ENCODE measurements at regions not wholly inside any gene's neighbourhood (a gene's known extent, or its start where the extent isn't known, plus 50 kb on each side); places are given as distances from the start of the nearest gene placed in this dataset.

- no peak for DNase-seq (ENCODE audit: low read depth)
Measured at GRCh38 chr3:25362118-25362517, 65.9 kb upstream of the RARB start.

- DNase-seq (ENCODE audit: low read depth), result no peak
Measured at GRCh38 chr3:25365636-25366035, 62.4 kb upstream of the RARB start.

- DNase-seq (ENCODE audit: low read depth), result no peak
Measured at GRCh38 chr3:25367025-25367424, 61.0 kb upstream of the RARB start.

- DNase-seq (ENCODE audit: low read depth), result no peak
Measured at GRCh38 chr3:25372167-25372566, 55.9 kb upstream of the RARB start.

- DNase-seq (ENCODE audit: low read depth), result no peak
Measured at GRCh38 chr3:25376340-25376739, 51.7 kb upstream of the RARB start.

- DNase-seq (ENCODE audit: low read depth), result no peak
Measured at GRCh38 chr3:25377042-25377441, 51.0 kb upstream of the RARB start.
